CD14-positive monocyte (primary cell): ENCODE measurements at regions not wholly inside any gene's neighbourhood (a gene's known extent, or its start where the extent isn't known, plus 50 kb on each side); places are given as distances from the start of the nearest gene placed in this dataset.

Experiments used
- DNase-seq, 3 donors: peaks; one replicate each; pipeline ENCODE4 v3.0.0-alpha.2; 2011 to 2022
- H2AFZ ChIP-seq: 2 replicates; pipeline ENCODE4 v1.6.0; 2012; ENCODE audit warnings: mild to moderate bottlenecking, low read depth, low read length, inconsistent platforms; ENCODE audit not compliant: insufficient read depth, poor library complexity, severe bottlenecking
- H3K27ac ChIP-seq, 2 donors: 1 replicate in 1 of 2; 2 replicates in 1 of 2; pipeline ENCODE4 v1.5.1; 2012 to 2013; ENCODE audit warnings: low read length in 2 of 2, control low read depth in 1 of 2, inconsistent platforms in 1 of 2, low read depth in 1 of 2, mild to moderate bottlenecking in 1 of 2
- H3K27me3 ChIP-seq, 2 donors: one replicate each; pipeline versions ENCODE4 v1.6.0 to v1.6.1; 2011 to 2013; ENCODE audit warnings: low read length in 2 of 2; ENCODE audit not compliant: control insufficient read depth in 2 of 2, insufficient read depth in 2 of 2
- H3K36me3 ChIP-seq, 2 donors: replicated peaks in 1 of 2; 1 replicate in 1 of 2; 2 replicates in 1 of 2; pipeline versions ENCODE4 v1.5.1 to v1.6.1; 2012 to 2013; ENCODE audit warnings: low read length in 2 of 2, control low read depth in 1 of 2, inconsistent platforms in 1 of 2, mild to moderate bottlenecking in 1 of 2; ENCODE audit not compliant: insufficient read depth in 2 of 2, control insufficient read depth in 1 of 2
- H3K4me1 ChIP-seq, 2 donors: 1 replicate in 1 of 2; 2 replicates in 1 of 2; pipeline versions ENCODE4 v1.5.1 to v1.6.1; 2012 to 2013; ENCODE audit warnings: low read length in 2 of 2, control low read depth in 1 of 2, inconsistent platforms in 1 of 2, mild to moderate bottlenecking in 1 of 2, moderate library complexity in 1 of 2; ENCODE audit not compliant: insufficient read depth in 2 of 2, control insufficient read depth in 1 of 2
- H3K4me2 ChIP-seq: replicated peaks from 2 replicates; pipeline ENCODE3; 2012; ENCODE audit warnings: low read length, moderate library complexity, mild to moderate bottlenecking; ENCODE audit not compliant: poor library complexity, severe bottlenecking; ENCODE audit errors: extremely low read depth
- H3K4me3 ChIP-seq, 3 experiments: fragments of 200-600 bp in 1 of 3; sonication (generic) in 1 of 3; replicated peaks in 1 of 3; 1 replicate in 2 of 3; 2 replicates in 1 of 3; pipeline ENCODE4 v1.5.1; 2011 to 2013; ENCODE audit warnings: low read length in 3 of 3, mild to moderate bottlenecking in 3 of 3, control low read depth in 2 of 3, low read depth in 2 of 3, inconsistent platforms in 1 of 3, moderate library complexity in 1 of 3
- H3K79me2 ChIP-seq: 2 replicates; pipeline ENCODE4 v1.6.0; 2012; ENCODE audit warnings: mild to moderate bottlenecking, control low read depth, inconsistent platforms, low read length, moderate library complexity; ENCODE audit not compliant: insufficient read depth
- H3K9ac ChIP-seq: 2 replicates; pipeline ENCODE4 v1.6.0; 2017; ENCODE audit warnings: low read length, mild to moderate bottlenecking; ENCODE audit not compliant: insufficient read depth, poor library complexity, severe bottlenecking
- H3K9me3 ChIP-seq, 2 donors: replicated peaks in 1 of 2; 1 replicate in 1 of 2; 2 replicates in 1 of 2; pipeline versions ENCODE4 v1.5.1 to v1.6.1; 2012 to 2013; ENCODE audit warnings: low read length in 2 of 2, control low read depth in 1 of 2; ENCODE audit not compliant: control insufficient read depth in 1 of 2, insufficient read depth in 1 of 2
- H4K20me1 ChIP-seq: 2 replicates; pipeline ENCODE4 v1.6.0; 2012; ENCODE audit warnings: mild to moderate bottlenecking, low read length, control low read depth, moderate library complexity; ENCODE audit not compliant: insufficient read depth
- H3K27ac Mint-ChIP-seq, 7 donors: one replicate each; pipeline ENCODE4 v1.8.0; 2020; ENCODE audit warnings: mild to moderate bottlenecking in 7 of 7, mixed read lengths in 7 of 7, moderate library complexity in 6 of 7, inconsistent platforms in 2 of 7
- H3K27me3 Mint-ChIP-seq, 3 donors: one replicate each; pipeline ENCODE4 v1.8.0; 2021 to 2022; ENCODE audit warnings: low read depth in 3 of 3, mild to moderate bottlenecking in 3 of 3, mixed read lengths in 3 of 3, moderate library complexity in 3 of 3, inconsistent platforms in 1 of 3
- H3K36me3 Mint-ChIP-seq, 2 donors: one replicate each; pipeline ENCODE4 v1.8.0; 2020; ENCODE audit warnings: mixed read lengths in 2 of 2, inconsistent platforms in 1 of 2, mild to moderate bottlenecking in 1 of 2
- H3K4me1 Mint-ChIP-seq: one replicate; pipeline ENCODE4 v1.8.0; 2020; ENCODE audit warnings: mild to moderate bottlenecking, mixed read lengths
- H3K4me3 Mint-ChIP-seq, 2 donors: one replicate each; pipeline ENCODE4 v1.8.0; 2020; ENCODE audit warnings: mild to moderate bottlenecking in 2 of 2, mixed read lengths in 2 of 2, moderate library complexity in 1 of 2
- H3K9me3 Mint-ChIP-seq, 7 donors: one replicate each; pipeline ENCODE4 v1.8.0; 2020 to 2022; ENCODE audit warnings: mixed read lengths in 7 of 7, mild to moderate bottlenecking in 6 of 7, moderate library complexity in 6 of 7, inconsistent platforms in 2 of 7
- CTCF ChIP-seq: fragments of 200-600 bp; IDR thresholded peaks from one replicate; pipeline ENCODE4 v1.8.0; 2022; ENCODE audit warnings: antibody characterized with exemption, mild to moderate bottlenecking
- WGBS: methylation state at CpG from one replicate; pipeline ENCODE4 v1.1.5; 2013; ENCODE audit warnings: missing lambda C conversion rate; ENCODE audit not compliant: insufficient coverage; 5-methylcytosine and 5-hydroxymethylcytosine counted together
- intact Hi-C, 2 donors: fragments of 100-400 bp; cut with micrococcal nuclease; formaldehyde crosslinking; loops; one replicate each; pipeline versions ENCODE4 v1.15.0 to v1.15.1; 2023

DNA sequence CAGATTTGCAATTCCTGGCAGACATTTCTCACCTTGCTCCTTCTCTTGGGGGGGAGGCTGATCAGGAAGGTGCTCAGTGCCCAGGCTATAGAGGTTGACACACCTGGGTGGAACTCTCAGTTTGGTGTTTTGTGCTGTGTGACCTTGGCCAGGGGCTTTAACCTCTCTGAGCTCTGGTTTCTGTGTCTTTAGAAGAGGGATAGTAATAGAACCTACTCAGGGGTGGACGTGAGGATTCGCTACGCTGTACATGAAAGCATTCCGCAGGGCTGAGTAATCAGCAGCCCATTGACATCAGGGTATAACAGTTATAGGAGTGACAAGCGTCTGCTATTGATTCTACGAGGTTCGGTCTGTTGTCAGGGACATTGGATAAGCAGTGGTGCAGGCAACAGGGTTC lies 98.1 kb downstream of the PHETA1 start:
- H3K36me3 ChIP-seq = no peaks in the 10 kb centered on the region
- DNase-seq = no peak
- Mint-ChIP-seq H3K9me3 (no peaks in the 10 kb centered on the region), H3K4me3 (no peak overlapping the region), H3K4me1 (peaks cover 21% of the 10 kb centered on the region), H3K27ac (no peak overlapping the region), H3K27me3 (peaks cover 3 to 6% (median 3%) of the 10 kb centered on the region in 3 donors), H3K36me3 (no peaks in the 10 kb centered on the region)
- intact Hi-C loops = loop anchor here in 1 of 2 donors (10.0 kb wide), 1 partner anchor 116 kb away; no protein-coding TSS in a partner anchor
- H3K4me1 ChIP-seq = no peaks in the 10 kb centered on the region
- no peak overlapping the region for H3K9ac ChIP-seq
- no peaks in the 10 kb centered on the region for H3K27me3 ChIP-seq
- H3K27ac ChIP-seq = no peak overlapping the region
- WGBS = 98% methylated on average over 6 of the region's 7 CpGs
- no peak overlapping the region for H3K4me2 ChIP-seq
- TF ChIP-seq CTCF = no peak
- H4K20me1 ChIP-seq = no peaks in the 10 kb centered on the region
- no peak overlapping the region for H2AFZ ChIP-seq
- H3K79me2 ChIP-seq = no peaks in the 10 kb centered on the region
- no peaks in the 10 kb centered on the region for H3K9me3 ChIP-seq
- no peak overlapping the region for H3K4me3 ChIP-seq

DNA sequence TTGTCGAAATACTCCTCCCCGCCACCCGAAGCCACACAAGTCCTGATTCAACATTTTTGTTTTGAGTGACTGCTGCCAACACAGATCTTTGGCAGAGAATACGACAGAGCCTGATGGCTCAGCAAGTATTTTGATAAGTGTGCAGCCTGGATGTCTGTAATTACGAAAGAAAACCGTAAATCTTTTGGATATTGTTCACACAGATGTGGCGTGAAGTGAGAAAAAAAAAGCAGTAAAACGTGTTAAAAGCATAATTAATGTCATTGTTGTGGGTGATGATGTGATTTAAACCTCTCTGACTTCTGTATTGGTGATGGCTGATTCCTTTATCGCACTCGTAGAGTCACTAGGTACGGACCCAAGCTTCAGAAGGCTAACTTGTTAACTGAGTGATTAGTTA lies 98.7 kb downstream of the PHETA1 start:
- Mint-ChIP-seq H3K36me3 (no peaks in the 10 kb centered on the region), H3K4me1 (peaks cover 21% of the 10 kb centered on the region), H3K27ac (no peak overlapping the region), H3K9me3 (no peaks in the 10 kb centered on the region), H3K4me3 (no peak overlapping the region), H3K27me3 (peaks cover 3 to 5% (median 3%) of the 10 kb centered on the region in 3 donors)
- Histone ChIP-seq H3K79me2 (no peaks in the 10 kb centered on the region), H3K36me3 (no peaks in the 10 kb centered on the region), H2AFZ (no peak overlapping the region), H4K20me1 (no peaks in the 10 kb centered on the region), H3K27ac (no peak overlapping the region), H3K27me3 (no peaks in the 10 kb centered on the region), H3K9ac (no peak overlapping the region), H3K4me2 (no peak overlapping the region), H3K4me3 (no peak overlapping the region), H3K4me1 (no peaks in the 10 kb centered on the region), H3K9me3 (no peaks in the 10 kb centered on the region)
- no peak for TF ChIP-seq CTCF
- DNase-seq = no peak
- intact Hi-C loops = loop anchor here in 1 of 2 donors (10.0 kb wide), 1 partner anchor 115 kb away; no protein-coding TSS in a partner anchor
- 24% methylated on average over 8 of the region's 11 CpGs for WGBS
